Mesenchymal stem cell (in vitro differentiated cells and primary cell): ENCODE measurements at regions not wholly inside any gene's neighbourhood (a gene's known extent, or its start where the extent isn't known, plus 50 kb on each side); places are given as distances from the start of the nearest gene placed in this dataset.

Experiments used
- DNase-seq: peaks from one replicate; pipeline ENCODE4 v3.0.0-alpha.2; 2013
- H2AFZ ChIP-seq: one replicate; pipeline ENCODE4 v1.6.1; 2013; ENCODE audit warnings: low read depth, mild to moderate bottlenecking, control low read depth, inconsistent platforms, low read length, moderate library complexity
- H2AK5ac ChIP-seq: 2 replicates; pipeline ENCODE4 v1.6.1; 2013; ENCODE audit warnings: low read length, moderate library complexity, mild to moderate bottlenecking, inconsistent platforms; ENCODE audit not compliant: severe bottlenecking
- H2BK120ac ChIP-seq: one replicate; pipeline ENCODE4 v1.6.1; 2013; ENCODE audit warnings: low read depth, mild to moderate bottlenecking, inconsistent platforms, low read length, moderate library complexity
- H2BK12ac ChIP-seq, 2 experiments: one replicate each; pipeline ENCODE4 v1.6.1; 2013; ENCODE audit warnings: inconsistent platforms in 2 of 2, low read length in 2 of 2, mild to moderate bottlenecking in 2 of 2, moderate library complexity in 2 of 2, control low read depth in 1 of 2
- H2BK15ac ChIP-seq: one replicate; pipeline ENCODE4 v1.6.1; 2013; ENCODE audit warnings: mild to moderate bottlenecking, low read depth, inconsistent platforms; ENCODE audit not compliant: poor library complexity, severe bottlenecking
- H2BK5ac ChIP-seq: 2 replicates; pipeline ENCODE4 v1.6.1; 2013; ENCODE audit warnings: low read depth, mild to moderate bottlenecking, low read length, control low read depth, inconsistent platforms; ENCODE audit not compliant: poor library complexity, severe bottlenecking
- H3K14ac ChIP-seq, 2 experiments: one replicate each; pipeline ENCODE4 v1.6.1; 2013; ENCODE audit warnings: inconsistent platforms in 2 of 2, low read length in 2 of 2, control low read depth in 1 of 2, mild to moderate bottlenecking in 1 of 2, moderate library complexity in 1 of 2
- H3K18ac ChIP-seq, 2 experiments: one replicate each; pipeline ENCODE4 v1.6.1; 2013; ENCODE audit warnings: inconsistent platforms in 2 of 2, low read length in 2 of 2, control low read depth in 1 of 2, low read depth in 1 of 2, mild to moderate bottlenecking in 1 of 2
- H3K23ac ChIP-seq, 2 experiments: one replicate each; pipeline ENCODE4 v1.6.1; 2013; ENCODE audit warnings: inconsistent platforms in 2 of 2, low read length in 2 of 2, mild to moderate bottlenecking in 2 of 2, moderate library complexity in 2 of 2, control low read depth in 1 of 2
- H3K27ac ChIP-seq: 2 replicates; pipeline ENCODE4 v1.5.1; 2013; ENCODE audit warnings: mild to moderate bottlenecking, moderate library complexity, low read length, control low read depth, inconsistent platforms; ENCODE audit not compliant: poor library complexity, severe bottlenecking
- H3K27me3 ChIP-seq, 2 experiments: 2 replicates each; pipeline versions ENCODE4 v1.6.1 to v1.7.0; 2013; ENCODE audit warnings: low read length in 2 of 2, mild to moderate bottlenecking in 2 of 2, moderate library complexity in 2 of 2, control low read depth in 1 of 2, inconsistent platforms in 1 of 2; ENCODE audit not compliant: control insufficient read depth in 1 of 2, insufficient read depth in 1 of 2
- H3K36me3 ChIP-seq, 2 experiments: 2 replicates each; pipeline versions ENCODE4 v1.6.1 to v1.7.0; 2013; ENCODE audit warnings: low read length in 2 of 2, control low read depth in 1 of 2, inconsistent platforms in 1 of 2, low read depth in 1 of 2, mild to moderate bottlenecking in 1 of 2; ENCODE audit not compliant: insufficient read depth in 2 of 2, control insufficient read depth in 1 of 2
- H3K4ac ChIP-seq, 2 experiments: one replicate each; pipeline ENCODE4 v1.6.1; 2013; ENCODE audit warnings: inconsistent platforms in 2 of 2, low read length in 2 of 2, mild to moderate bottlenecking in 2 of 2, moderate library complexity in 2 of 2, control low read depth in 1 of 2, low read depth in 1 of 2
- H3K4me1 ChIP-seq: 2 replicates; pipeline ENCODE4 v1.6.1; 2013; ENCODE audit warnings: low read depth, low read length, control low read depth; ENCODE audit not compliant: control insufficient read depth, insufficient read depth
- H3K4me2 ChIP-seq: 2 replicates; pipeline ENCODE4 v1.6.1; 2013; ENCODE audit warnings: low read length, mild to moderate bottlenecking, inconsistent platforms; ENCODE audit not compliant: poor library complexity, severe bottlenecking
- H3K4me3 ChIP-seq, 2 experiments: 2 replicates each; pipeline versions ENCODE4 v1.5.1 to v1.7.0; 2013; ENCODE audit warnings: low read length in 2 of 2, mild to moderate bottlenecking in 2 of 2, control low read depth in 1 of 2, low read depth in 1 of 2; ENCODE audit not compliant: insufficient read depth in 1 of 2
- H3K79me1 ChIP-seq: replicated peaks from 2 replicates; pipeline ENCODE4 v1.6.1; 2013; ENCODE audit warnings: mild to moderate bottlenecking, control low read depth, low read length, inconsistent platforms; ENCODE audit not compliant: poor library complexity, severe bottlenecking
- H3K9ac ChIP-seq: 2 replicates; pipeline ENCODE4 v1.7.0; 2013; ENCODE audit warnings: mild to moderate bottlenecking, low read length, moderate library complexity
- H3K9me3 ChIP-seq: 2 replicates; pipeline ENCODE4 v1.7.0; 2013; ENCODE audit warnings: mild to moderate bottlenecking, low read length; ENCODE audit not compliant: control insufficient read depth
- H4K8ac ChIP-seq: one replicate; pipeline ENCODE4 v1.6.1; 2013; ENCODE audit warnings: inconsistent platforms, mild to moderate bottlenecking, low read length, moderate library complexity
- H4K91ac ChIP-seq: one replicate; pipeline ENCODE4 v1.6.1; 2013; ENCODE audit warnings: mild to moderate bottlenecking, low read length, inconsistent platforms
- WGBS: methylation state at CpG from one replicate; pipeline ENCODE4 v1.1.7; 2013; ENCODE audit warnings: mixed read lengths; 5-methylcytosine and 5-hydroxymethylcytosine counted together

GRCh38 chr1:29835406-29835805 lies 599.1 kb downstream of the PTPRU start:
- H3K4me1 ChIP-seq = no peaks in the 10 kb centered on the region
- no peak overlapping the region for H3K23ac ChIP-seq
- H3K9ac ChIP-seq = no peak overlapping the region
- H2BK15ac ChIP-seq = no peak overlapping the region
- H3K4me2 ChIP-seq = no peak overlapping the region
- H4K8ac ChIP-seq = no peak overlapping the region
- WGBS = 59% methylated on average over 4 of the region's 4 CpGs
- H3K27me3 ChIP-seq = peaks cover 21 to 43% of the 10 kb centered on the region in 2 experiments
- no peak overlapping the region for H2BK12ac ChIP-seq
- H3K36me3 ChIP-seq = no peaks in the 10 kb centered on the region
- no peak overlapping the region for H4K91ac ChIP-seq
- no peak overlapping the region for H3K18ac ChIP-seq
- H3K4ac ChIP-seq = no peak overlapping the region
- H3K79me1 ChIP-seq = no peaks in the 10 kb centered on the region
- no peak overlapping the region for H2AK5ac ChIP-seq
- H2BK5ac ChIP-seq = no peak overlapping the region
- H3K9me3 ChIP-seq = no peaks in the 10 kb centered on the region
- DNase-seq = no peak
- no peak overlapping the region for H3K27ac ChIP-seq
- no peak overlapping the region for H3K14ac ChIP-seq
- H2BK120ac ChIP-seq = no peak overlapping the region
- no peak overlapping the region for H2AFZ ChIP-seq
- no peak overlapping the region for H3K4me3 ChIP-seq

GRCh38 chr1:29833581-29833980 lies 597.3 kb downstream of the PTPRU start:
- Histone ChIP-seq H3K79me1 (no peaks in the 10 kb centered on the region), H4K91ac (no peak overlapping the region), H3K4ac (no peak overlapping the region), H2BK15ac (no peak overlapping the region), H3K23ac (no peak overlapping the region), H2BK5ac (no peak overlapping the region), H2AFZ (no peak overlapping the region), H3K4me2 (no peak overlapping the region), H3K18ac (no peak overlapping the region), H3K4me1 (no peaks in the 10 kb centered on the region), H4K8ac (no peak overlapping the region), H3K27ac (no peak overlapping the region), H3K9ac (no peak overlapping the region), H3K36me3 (no peaks in the 10 kb centered on the region), H3K4me3 (no peak overlapping the region), H2BK120ac (no peak overlapping the region), H3K27me3 (peaks cover 20 to 54% of the 10 kb centered on the region in 2 experiments), H2AK5ac (no peak overlapping the region), H3K14ac (no peak overlapping the region), H2BK12ac (no peak overlapping the region), H3K9me3 (no peaks in the 10 kb centered on the region)
- DNase-seq = no peak
- WGBS = 76% methylated on average over 6 of the region's 6 CpGs

- H2AK5ac ChIP-seq = no peak overlapping the region
- peaks cover 20 to 55% of the 10 kb centered on the region in 2 experiments for H3K27me3 ChIP-seq
- H3K27ac ChIP-seq = no peak overlapping the region
- WGBS = 77% methylated on average over 5 of the region's 5 CpGs
- no peak overlapping the region for H2BK12ac ChIP-seq
- no peaks in the 10 kb centered on the region for H3K9me3 ChIP-seq
- no peak overlapping the region for H3K4me3 ChIP-seq
- H3K4ac ChIP-seq = no peak overlapping the region
- H3K18ac ChIP-seq = no peak overlapping the region
- H3K9ac ChIP-seq = no peak overlapping the region
- no peak overlapping the region for H3K4me2 ChIP-seq
- H3K23ac ChIP-seq = no peak overlapping the region
- H2BK5ac ChIP-seq = no peak overlapping the region
- H3K14ac ChIP-seq = no peak overlapping the region
- no peak overlapping the region for H4K91ac ChIP-seq
- no peak overlapping the region for H2AFZ ChIP-seq
- no peak overlapping the region for H2BK15ac ChIP-seq
- no peak overlapping the region for H2BK120ac ChIP-seq
- H4K8ac ChIP-seq = no peak overlapping the region
- DNase-seq = no peak
- no peaks in the 10 kb centered on the region for H3K79me1 ChIP-seq
- H3K4me1 ChIP-seq = no peaks in the 10 kb centered on the region
- H3K36me3 ChIP-seq = no peaks in the 10 kb centered on the region
These were observed 596.6 kb downstream of the PTPRU start for GRCh38 chr1:29832936-29833335.

- WGBS = 66% methylated on average over 8 of the region's 8 CpGs
- H3K4me2 ChIP-seq = no peak overlapping the region
- no peak overlapping the region for H2BK12ac ChIP-seq
These were observed 596.1 kb downstream of the PTPRU start for GRCh38 chr1:29832471-29832870.

More at GRCh38 chr1:29832471-29832870, 596.1 kb downstream of the PTPRU start:
- Histone ChIP-seq H4K91ac (no peak overlapping the region), H2BK120ac (no peak overlapping the region), H2AFZ (no peak overlapping the region), H3K36me3 (no peaks in the 10 kb centered on the region), H3K27ac (no peak overlapping the region), H3K4me3 (no peak overlapping the region), H3K4ac (no peak overlapping the region), H3K23ac (no peak overlapping the region), H3K9me3 (no peaks in the 10 kb centered on the region), H3K27me3 (peaks cover 20 to 58% of the 10 kb centered on the region in 2 experiments), H2BK15ac (no peak overlapping the region), H3K9ac (no peak overlapping the region), H3K4me1 (no peaks in the 10 kb centered on the region), H3K79me1 (no peaks in the 10 kb centered on the region), H2AK5ac (no peak overlapping the region), H3K14ac (no peak overlapping the region), H3K18ac (no peak overlapping the region), H4K8ac (no peak overlapping the region), H2BK5ac (no peak overlapping the region)
- DNase-seq = no peak
